Jurkat, Clone E6-1 (cell line): ENCODE measurements at regions not wholly inside any gene's neighbourhood (a gene's known extent, or its start where the extent isn't known, plus 50 kb on each side); places are given as distances from the start of the nearest gene placed in this dataset.

Source experiments
- DNase-seq: peaks from one replicate; pipeline ENCODE4 v3.0.0-alpha.2; 2011; ENCODE audit warnings: low read depth, low spot score
- H3K4me3 ChIP-seq: 2 replicates; pipeline ENCODE4 v1.5.1; 2011; ENCODE audit warnings: mild to moderate bottlenecking, low read length, control low read depth, moderate library complexity

GRCh38 chr2:220835583-220835982 is 736.5 kb downstream of the EPHA4 start:
- no peak for DNase-seq
- no peak overlapping the region for H3K4me3 ChIP-seq

- DNase-seq: no peak
- no peak overlapping the region for H3K4me3 ChIP-seq
Observed at GRCh38 chr2:220837226-220837625, 734.9 kb downstream of the EPHA4 start.

- DNase-seq: no peak
- no peak overlapping the region for H3K4me3 ChIP-seq
Observed at GRCh38 chr2:220842901-220843665, 729.0 kb downstream of the EPHA4 start.

DNA sequence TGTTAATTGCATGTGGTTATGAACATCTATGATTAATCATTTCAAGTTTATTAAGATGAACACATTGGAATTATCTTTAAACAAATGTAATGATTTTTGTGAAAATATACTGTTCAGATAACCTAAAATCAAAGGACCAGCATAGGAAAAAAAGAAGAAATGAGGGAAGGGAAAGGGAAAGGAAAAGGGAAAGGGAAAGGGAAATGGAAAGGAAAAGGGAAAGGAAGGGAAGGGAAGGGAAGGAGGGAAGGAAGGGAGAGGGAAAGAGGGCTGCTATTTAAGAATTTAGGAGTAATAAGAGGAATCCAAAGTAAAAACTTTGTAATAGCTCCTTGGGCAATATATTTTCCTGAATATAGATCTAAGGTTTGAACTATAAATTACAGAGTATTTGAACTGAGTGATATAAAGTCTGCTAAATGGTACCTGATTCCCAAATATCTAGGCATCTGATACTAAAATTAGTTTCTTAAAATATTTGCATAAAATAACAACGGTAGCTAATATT is 726.3 kb downstream of the EPHA4 start:
- no peak overlapping the region for H3K4me3 ChIP-seq
- no peak for DNase-seq

GRCh38 chr2:220847006-220847405 is 725.1 kb downstream of the EPHA4 start:
- DNase-seq: no peak
- no peak overlapping the region for H3K4me3 ChIP-seq

GRCh38 chr2:220847589-220847988 is 724.5 kb downstream of the EPHA4 start:
- no peak for DNase-seq

GRCh38 chr2:220849433-220849832 is 722.7 kb downstream of the EPHA4 start:
- DNase-seq: no peak
- no peak overlapping the region for H3K4me3 ChIP-seq

More at GRCh38 chr2:220847589-220847988, 724.5 kb downstream of the EPHA4 start:
- H3K4me3 ChIP-seq: no peak overlapping the region

GRCh38 chr2:220850116-220850515 is 722.0 kb downstream of the EPHA4 start:
- no peak for DNase-seq
- no peak overlapping the region for H3K4me3 ChIP-seq

DNA sequence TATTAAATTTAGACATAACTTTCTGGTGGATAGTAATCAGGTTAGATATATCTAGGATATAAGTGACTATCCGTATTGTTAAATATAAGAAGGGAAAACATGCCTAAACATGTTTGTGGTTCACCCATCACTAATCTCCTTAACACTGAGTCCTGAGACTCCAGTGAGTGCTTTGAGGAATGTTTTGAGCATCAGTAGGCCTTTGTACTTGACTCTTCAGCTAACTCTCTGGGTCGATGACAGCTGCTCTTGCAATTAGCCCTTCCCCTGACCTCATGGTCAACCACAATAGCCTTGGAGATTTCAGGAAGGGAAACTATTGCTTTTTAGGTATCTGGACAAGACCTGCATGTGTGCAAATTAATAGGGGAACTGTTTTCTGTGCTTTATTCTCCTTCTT is 716.8 kb downstream of the EPHA4 start:
- DNase-seq: no peak
- no peak overlapping the region for H3K4me3 ChIP-seq

- no peak for DNase-seq
- H3K4me3 ChIP-seq: no peak overlapping the region
Observed at GRCh38 chr2:220856486-220856885, 715.6 kb downstream of the EPHA4 start.

DNA sequence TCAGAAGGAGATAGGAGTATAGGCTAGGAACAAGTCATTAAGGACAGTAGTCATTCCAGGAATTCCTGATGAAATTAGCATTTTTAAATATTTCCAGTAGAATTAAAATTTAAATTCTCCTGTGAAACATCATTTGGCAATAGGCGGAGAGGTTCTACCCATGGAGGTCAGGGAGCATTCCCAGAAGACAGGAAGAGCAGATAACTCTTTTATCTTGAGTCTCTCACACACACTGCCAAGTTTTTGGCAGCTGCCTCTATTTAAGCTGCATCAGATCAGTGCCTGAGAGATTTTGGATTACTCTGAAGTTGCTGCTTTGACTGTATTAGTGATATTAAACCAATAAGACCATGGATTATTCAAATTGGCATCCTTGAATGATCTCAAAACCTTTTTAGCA is 714.7 kb downstream of the EPHA4 start:
- no peak for DNase-seq
- H3K4me3 ChIP-seq: no peak overlapping the region

DNA sequence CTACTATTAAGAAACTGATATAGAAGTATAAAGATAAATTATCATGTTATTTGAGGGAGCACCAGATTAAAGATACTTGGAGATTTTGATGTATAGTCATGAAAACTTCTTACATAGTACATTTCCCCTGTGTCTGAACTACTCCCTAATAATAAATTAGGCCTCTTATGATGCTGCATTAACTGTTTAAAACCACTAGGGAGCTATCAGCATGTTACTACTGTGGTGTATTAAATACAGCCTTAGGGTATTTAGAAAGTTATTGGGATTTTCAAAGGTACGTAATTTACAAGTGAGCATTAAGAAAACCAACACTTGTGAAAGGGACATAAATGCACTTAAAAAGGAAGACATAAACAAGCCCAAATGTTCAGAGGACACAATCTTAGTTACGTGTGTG is 714.0 kb downstream of the EPHA4 start:
- no peak for DNase-seq
- no peak overlapping the region for H3K4me3 ChIP-seq

GRCh38 chr2:220871909-220872308 is 700.2 kb downstream of the EPHA4 start:
- no peak for DNase-seq
- H3K4me3 ChIP-seq: no peak overlapping the region

- H3K4me3 ChIP-seq: no peak overlapping the region
- no peak for DNase-seq
Observed at GRCh38 chr2:220876080-220876824, 695.9 kb downstream of the EPHA4 start.

DNA sequence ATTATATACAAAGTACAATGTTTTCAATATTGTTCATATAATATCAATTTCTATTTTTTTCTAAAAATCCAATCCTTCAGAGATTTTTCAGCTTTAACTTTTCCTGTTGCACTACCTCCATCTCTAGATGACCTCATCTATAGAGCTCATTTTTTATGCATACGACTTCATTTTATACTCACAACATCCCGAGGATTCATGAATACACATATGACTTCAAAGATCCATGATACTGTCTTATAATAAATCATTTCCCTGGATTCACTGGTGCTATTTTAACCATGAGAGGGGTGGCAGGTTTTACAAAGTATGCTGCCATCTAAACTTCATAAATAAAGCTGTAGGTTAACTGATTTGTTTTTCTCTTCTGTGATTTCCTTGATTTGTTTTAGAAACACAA is 694.6 kb downstream of the EPHA4 start:
- DNase-seq: no peak
- no peak overlapping the region for H3K4me3 ChIP-seq

DNA sequence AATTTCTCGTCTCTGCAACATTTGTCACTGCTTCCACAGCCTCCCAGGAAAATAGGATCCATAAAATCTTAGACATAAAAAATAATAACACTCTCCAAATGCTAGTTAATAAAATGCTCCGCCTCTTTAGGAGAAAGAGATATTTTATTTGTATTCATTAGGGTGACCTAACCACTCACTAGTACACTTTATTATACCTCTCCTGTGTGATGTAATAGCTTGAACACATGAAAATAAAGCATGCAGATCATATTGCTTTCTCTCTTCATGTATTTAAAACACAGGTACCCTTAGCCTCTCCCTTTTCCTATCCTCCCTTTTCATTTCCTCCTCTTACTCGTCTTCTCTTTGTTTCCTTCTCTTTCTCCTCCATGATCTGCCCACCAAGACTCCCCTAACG is 694.2 kb downstream of the EPHA4 start:
- DNase-seq: no peak
- H3K4me3 ChIP-seq: no peak overlapping the region

- H3K4me3 ChIP-seq: no peak overlapping the region
- DNase-seq: no peak
Observed at GRCh38 chr2:220880623-220881596, 691.2 kb downstream of the EPHA4 start.

DNA sequence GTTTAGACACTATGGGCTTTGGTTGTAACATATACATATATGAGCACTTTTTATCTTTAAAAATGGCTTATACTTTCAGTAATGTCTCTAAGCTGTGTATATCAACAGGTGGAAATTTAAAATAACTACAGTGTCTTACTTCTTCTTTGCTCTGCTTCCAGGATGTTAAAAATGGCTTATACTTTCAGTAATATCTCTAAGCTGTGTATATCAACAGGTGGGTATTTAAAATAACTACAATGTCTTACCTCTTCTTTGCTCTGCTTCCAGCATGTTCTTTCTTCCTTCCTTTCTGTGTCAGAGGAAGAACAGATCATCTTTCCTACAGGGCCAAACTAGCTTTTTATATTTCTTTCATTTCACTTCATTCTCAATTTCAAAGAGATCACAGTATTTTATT is 689.6 kb downstream of the EPHA4 start:
- no peak for DNase-seq
- H3K4me3 ChIP-seq: no peak overlapping the region

DNA sequence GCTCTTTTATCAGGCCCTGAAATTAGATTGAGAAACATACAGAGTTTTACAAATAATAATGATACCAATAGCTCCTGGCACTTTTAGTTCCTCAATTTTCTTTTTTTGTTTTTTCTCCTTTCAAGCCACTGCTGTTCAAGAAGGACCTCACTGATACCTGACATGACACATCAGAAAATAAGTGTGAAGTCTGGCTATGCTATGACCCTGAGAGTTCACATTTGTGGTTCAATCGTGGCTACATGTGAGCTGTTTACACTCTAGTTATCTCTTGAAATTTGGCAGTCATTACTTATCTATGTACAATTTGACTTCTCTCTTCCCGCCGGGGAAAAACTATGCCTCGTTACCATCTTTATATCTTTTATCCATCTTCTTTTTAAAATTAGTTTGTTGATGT is 686.5 kb downstream of the EPHA4 start:
- no peak overlapping the region for H3K4me3 ChIP-seq
- DNase-seq: no peak
